ENCODE measurements at regions not wholly inside any gene's neighbourhood (a gene's known extent, or its start where the extent isn't known, plus 50 kb on each side); places are given as distances from the start of the nearest gene placed in this dataset.

- Histone ChIP-seq H3K27me3 (ENCODE audit: control insufficient read depth, insufficient read depth, low read length) (no peaks in the 10 kb centered on the region), H3K4me3 (ENCODE audit: low read depth, low read length) (no peak overlapping the region), H3K36me3 (ENCODE audit: control insufficient read depth, insufficient read depth, low read length) (no peaks in the 10 kb centered on the region)
- no peak for FAIRE-seq
- TF ChIP-seq, protein P1, sequence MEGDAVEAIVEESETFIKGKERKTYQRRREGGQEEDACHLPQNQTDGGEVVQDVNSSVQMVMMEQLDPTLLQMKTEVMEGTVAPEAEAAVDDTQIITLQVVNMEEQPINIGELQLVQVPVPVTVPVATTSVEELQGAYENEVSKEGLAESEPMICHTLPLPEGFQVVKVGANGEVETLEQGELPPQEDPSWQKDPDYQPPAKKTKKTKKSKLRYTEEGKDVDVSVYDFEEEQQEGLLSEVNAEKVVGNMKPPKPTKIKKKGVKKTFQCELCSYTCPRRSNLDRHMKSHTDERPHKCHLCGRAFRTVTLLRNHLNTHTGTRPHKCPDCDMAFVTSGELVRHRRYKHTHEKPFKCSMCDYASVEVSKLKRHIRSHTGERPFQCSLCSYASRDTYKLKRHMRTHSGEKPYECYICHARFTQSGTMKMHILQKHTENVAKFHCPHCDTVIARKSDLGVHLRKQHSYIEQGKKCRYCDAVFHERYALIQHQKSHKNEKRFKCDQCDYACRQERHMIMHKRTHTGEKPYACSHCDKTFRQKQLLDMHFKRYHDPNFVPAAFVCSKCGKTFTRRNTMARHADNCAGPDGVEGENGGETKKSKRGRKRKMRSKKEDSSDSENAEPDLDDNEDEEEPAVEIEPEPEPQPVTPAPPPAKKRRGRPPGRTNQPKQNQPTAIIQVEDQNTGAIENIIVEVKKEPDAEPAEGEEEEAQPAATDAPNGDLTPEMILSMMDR (IDR thresholded peaks at IDR 0.05; ENCODE audit: insufficient read depth, low read length, severe bottlenecking), result no peak
- no peak for DNase-seq (ENCODE audit: low read depth)
Observed at GRCh38 chrX:150182161-150182560, 181.0 kb upstream of the MAMLD1 start.

DNA sequence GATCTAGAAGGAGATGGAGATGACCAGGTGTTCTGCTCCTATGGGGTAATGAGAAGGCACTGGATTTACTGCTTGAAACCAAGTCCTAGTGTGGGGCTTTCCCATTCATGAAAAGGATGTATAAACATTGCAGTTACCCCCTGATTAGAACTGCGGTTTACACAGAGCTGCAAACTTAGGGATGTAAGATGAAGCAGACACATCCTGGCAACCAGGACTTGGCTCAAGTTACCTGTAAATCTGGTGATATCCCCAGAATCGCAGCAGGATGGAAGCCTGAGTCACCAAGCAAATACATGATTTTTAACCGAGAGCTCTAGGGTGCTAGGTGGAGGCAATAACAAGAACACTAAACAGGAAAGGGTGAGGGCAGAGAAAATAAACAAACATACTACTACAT is 178.6 kb upstream of the MAMLD1 start:
- DNase-seq (ENCODE audit: low read depth), result peak; percentile 70
- no peaks in the 10 kb centered on the region for H3K36me3 ChIP-seq (ENCODE audit: control insufficient read depth, insufficient read depth, low read length)
- H3K4me3 ChIP-seq (ENCODE audit: low read depth, low read length), result no peak overlapping the region
- FAIRE-seq, result no peak
- no peaks in the 10 kb centered on the region for H3K27me3 ChIP-seq (ENCODE audit: control insufficient read depth, insufficient read depth, low read length)
- TF ChIP-seq, protein P1 (IDR thresholded peaks at IDR 0.05; ENCODE audit: insufficient read depth, low read length, severe bottlenecking), result no peak

GRCh38 chrX:150185766-150186165 is 177.4 kb upstream of the MAMLD1 start:
- Histone ChIP-seq H3K36me3 (ENCODE audit: control insufficient read depth, insufficient read depth, low read length) (no peaks in the 10 kb centered on the region), H3K4me3 (ENCODE audit: low read depth, low read length) (no peak overlapping the region), H3K27me3 (ENCODE audit: control insufficient read depth, insufficient read depth, low read length) (no peaks in the 10 kb centered on the region)
- TF ChIP-seq, protein P1 (IDR thresholded peaks at IDR 0.05; ENCODE audit: insufficient read depth, low read length, severe bottlenecking), result no peak
- DNase-seq (ENCODE audit: low read depth) (no peak), FAIRE-seq (no peak)

GRCh38 chrX:150192816-150193215 is 170.3 kb upstream of the MAMLD1 start:
- Histone ChIP-seq H3K36me3 (ENCODE audit: control insufficient read depth, insufficient read depth, low read length) (no peaks in the 10 kb centered on the region), H3K4me3 (ENCODE audit: low read depth, low read length) (no peak overlapping the region), H3K27me3 (ENCODE audit: control insufficient read depth, insufficient read depth, low read length) (no peaks in the 10 kb centered on the region)
- no peak for DNase-seq (ENCODE audit: low read depth)
- TF ChIP-seq, protein P1 (IDR thresholded peaks at IDR 0.05; ENCODE audit: insufficient read depth, low read length, severe bottlenecking), result no peak
- no peak for FAIRE-seq

DNA sequence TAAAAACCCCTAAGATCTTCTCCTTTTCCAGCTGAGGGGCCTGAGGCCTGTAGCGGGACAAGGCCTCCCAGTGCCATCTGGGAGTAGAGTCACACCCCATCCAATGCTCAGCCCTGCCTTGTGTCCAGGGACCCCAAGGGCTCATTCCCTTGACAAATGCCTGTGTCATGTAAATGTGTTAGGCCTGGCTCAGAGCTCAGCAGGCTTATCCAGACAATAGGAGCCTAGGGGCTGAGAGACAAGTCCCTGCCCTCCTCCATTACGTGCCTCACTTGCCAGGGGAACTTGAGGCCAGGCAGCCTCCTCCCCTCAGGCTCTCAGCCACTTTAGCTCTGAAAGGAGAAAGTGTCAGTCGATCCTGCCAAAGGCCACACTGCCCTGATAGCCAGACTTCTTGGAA is 166.8 kb upstream of the MAMLD1 start:
- H3K27me3 ChIP-seq (ENCODE audit: control insufficient read depth, insufficient read depth, low read length), result no peaks in the 10 kb centered on the region
- no peaks in the 10 kb centered on the region for H3K36me3 ChIP-seq (ENCODE audit: control insufficient read depth, insufficient read depth, low read length)
- DNase-seq (ENCODE audit: low read depth) (no peak), FAIRE-seq (no peak)
- TF ChIP-seq, protein P1 (IDR thresholded peaks at IDR 0.05; ENCODE audit: insufficient read depth, low read length, severe bottlenecking), result no peak
- H3K4me3 ChIP-seq (ENCODE audit: low read depth, low read length), result no peak overlapping the region

DNA sequence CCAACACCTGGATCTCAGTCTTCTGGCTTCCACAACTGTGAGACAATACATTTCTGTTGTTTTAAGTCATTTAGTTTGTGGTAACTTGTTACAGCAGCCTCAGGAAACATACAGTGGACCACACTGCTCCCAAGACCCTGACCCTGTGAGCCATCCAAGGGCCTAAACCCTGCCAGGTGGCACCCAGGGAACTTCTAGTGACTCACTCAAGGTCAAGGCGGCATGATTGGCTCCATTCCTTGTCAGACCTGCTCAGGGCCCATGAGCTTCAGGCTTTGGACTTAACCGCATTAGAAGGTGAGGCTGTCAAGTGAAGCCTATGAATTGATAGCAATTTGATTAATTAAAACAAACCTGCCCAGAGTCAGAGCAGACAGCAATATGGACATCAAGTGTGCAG is 165.7 kb upstream of the MAMLD1 start:
- Histone ChIP-seq H3K27me3 (ENCODE audit: control insufficient read depth, insufficient read depth, low read length) (no peaks in the 10 kb centered on the region), H3K4me3 (ENCODE audit: low read depth, low read length) (no peak overlapping the region), H3K36me3 (ENCODE audit: control insufficient read depth, insufficient read depth, low read length) (no peaks in the 10 kb centered on the region)
- TF ChIP-seq, protein P1 (IDR thresholded peaks at IDR 0.05; ENCODE audit: insufficient read depth, low read length, severe bottlenecking), result no peak
- FAIRE-seq (no peak), DNase-seq (ENCODE audit: low read depth) (no peak)

Data from bronchial epithelial cell (primary cell).